Fibroblast of skin of right quadriceps (primary cell): ENCODE measurements at regions not wholly inside any gene's neighbourhood (a gene's known extent, or its start where the extent isn't known, plus 50 kb on each side); places are given as distances from the start of the nearest gene placed in this dataset.
A peak's percentile ranks its signal among the peaks of the same experiment; 100 is the strongest.
"Not testable (repeated sequence)": the region's sequence is repeated elsewhere in the genome, so short reads cannot be mapped to it uniquely, and the experiment has no call there.

ENCODE experiments used
- DNase-seq: peaks from one replicate; pipeline ENCODE4 v3.0.0-alpha.2; 2013

DNA sequence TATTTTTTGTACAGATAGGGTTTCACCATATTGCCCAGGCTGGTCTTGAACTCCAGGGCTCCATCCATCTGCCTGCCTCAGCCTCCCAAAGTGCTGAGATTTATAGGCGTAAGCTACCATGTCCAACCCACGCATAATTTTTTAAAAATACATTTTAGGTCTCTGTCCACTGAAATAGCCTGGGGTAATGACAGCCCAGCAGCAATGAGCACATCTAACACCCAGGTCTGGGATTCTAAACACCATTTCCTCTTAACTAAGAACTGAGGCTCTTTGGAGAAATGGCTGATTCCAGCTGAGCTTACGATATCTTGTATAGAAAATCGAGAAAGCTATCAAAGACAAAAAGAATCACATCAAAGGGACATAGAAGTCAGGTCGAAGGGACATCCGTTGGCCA is 245.3 kb downstream of the PARN start:
- DNase-seq, result no peak

DNA sequence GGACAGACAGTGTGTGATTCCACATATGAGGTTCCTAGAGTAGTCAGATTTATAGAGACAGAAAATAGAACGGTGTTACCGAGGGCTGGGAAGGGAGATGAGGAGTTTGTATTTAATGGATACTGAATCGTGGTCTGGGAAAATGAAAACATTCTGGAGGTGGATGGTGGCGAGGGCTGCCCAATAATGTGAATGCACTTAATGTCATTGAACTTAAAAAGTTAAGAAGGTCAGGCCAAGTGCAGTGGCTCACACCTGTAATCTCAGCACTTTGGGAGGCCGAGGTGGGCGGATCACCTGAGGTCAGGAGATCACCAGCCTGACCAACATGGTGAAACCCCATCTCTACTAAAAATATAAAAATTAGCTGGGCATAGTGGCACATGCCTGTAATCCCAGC is 246.2 kb downstream of the PARN start:
- not testable (repeated sequence) for DNase-seq

DNA sequence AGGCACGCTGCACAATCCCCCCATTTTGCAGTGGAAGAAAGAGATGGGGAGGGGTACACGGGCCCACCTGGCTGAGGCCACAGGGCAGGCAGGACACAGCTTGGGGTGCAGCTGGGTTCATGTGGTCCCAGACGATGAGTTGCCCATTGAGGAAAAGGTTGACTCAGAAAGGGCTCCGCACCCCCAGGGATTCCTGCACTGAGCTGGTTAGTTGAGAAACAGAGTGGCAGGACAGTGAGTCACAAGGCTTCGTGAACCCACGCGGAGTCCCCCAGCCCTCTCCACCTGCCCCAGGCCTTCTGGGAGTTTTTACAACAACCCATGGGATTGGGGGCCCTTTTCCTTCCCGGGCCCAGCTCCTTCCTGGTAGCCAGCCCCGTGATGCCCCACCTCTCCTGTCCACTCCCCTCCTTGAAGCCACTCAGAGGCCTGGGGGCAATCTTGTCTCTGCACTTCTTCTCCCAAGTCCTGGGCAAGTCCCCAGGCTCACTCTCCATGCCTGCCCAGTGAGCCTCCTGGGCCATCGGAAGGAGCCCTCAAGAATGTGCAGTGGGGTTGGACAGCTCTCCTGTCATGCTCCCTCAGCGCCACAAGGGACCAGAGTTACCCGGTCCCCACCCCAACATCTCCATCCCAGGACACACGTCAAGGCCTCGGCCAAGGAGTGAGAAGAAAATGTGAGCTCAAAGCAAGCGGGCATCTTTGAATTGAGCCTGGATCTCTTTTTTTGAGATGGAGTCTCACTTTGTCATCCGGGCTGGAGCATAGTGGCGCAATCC is 251.2 kb downstream of the PARN start:
- DNase-seq, result peak; percentile 56

- peak; percentile 88 for DNase-seq
Observed at GRCh38 chr16:14378131-14378551, 251.9 kb downstream of the PARN start.

DNA sequence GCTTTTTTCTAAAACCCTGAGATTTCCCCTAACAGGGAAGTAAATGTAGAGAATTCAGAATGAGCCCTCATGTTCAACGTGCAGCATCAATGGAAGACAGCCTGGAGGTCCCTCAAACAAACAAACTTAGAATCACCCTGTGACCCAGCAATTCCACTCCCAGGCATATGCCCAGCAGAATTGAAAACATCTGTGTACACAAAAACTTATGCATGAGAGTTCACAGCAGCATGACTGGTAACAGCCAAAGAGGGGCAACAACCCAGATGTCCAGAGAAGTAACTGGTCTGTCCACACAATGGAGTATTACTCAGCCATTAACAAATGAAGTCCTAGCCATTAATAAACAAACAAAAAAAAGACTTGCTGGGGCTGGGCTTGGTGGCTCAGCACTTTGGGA is 252.7 kb downstream of the PARN start:
- no peak for DNase-seq

DNA sequence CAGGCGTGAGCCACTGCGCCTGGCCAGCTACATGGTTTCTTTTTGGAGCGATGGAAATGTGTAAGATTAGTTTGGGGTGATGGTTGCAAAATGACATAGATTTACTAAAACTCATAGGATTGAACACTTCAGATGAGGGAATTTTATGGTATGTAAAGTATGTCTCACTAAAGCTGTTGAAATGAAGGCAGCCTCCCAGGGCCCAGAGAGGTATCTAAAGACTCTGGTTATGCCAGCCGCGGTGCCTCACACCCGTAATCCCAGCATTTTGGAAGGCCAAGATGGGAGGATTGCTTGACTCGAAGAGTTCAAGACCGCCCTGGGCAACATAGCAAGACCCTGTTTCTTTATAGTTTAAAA is 254.9 kb downstream of the PARN start:
- DNase-seq, result peak; percentile 77

DNA sequence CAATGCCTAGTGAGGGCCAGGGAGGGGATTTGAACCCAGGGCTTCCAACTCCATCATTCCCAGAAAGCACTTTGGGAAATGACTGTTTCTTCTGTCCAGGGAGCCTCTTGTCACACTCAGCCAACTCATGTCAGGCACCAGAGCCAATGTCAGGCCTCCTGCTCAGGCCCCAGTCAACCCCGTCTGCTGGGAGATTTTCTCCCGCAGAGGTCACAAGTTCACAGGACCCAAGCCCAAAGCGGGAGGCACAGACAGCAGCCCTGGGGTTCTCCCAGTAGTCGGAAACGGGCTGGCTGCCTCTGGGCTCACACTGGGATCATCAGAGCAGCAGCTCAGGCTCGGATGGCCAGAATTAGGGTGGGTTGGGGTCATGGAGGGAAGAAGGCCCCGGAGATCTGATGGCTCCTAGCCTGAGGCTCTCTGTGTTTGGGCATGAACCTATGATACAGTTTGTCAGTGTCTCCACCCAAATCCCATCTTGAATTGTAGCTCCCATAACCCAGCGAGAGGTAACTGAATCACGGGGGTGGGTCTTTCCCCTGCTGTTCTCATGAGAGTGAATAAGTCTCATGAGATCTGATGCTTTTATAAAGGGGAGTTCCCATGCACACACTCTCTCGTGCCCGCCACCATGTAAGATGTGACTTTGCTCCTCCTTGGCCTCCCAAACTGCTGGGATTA is 255.5 kb downstream of the PARN start:
- DNase-seq, result no peak

GRCh38 chr16:14373896-14374295 is 256.2 kb downstream of the PARN start:
- DNase-seq, result no peak

GRCh38 chr16:14373406-14373805 is 256.7 kb downstream of the PARN start:
- DNase-seq, result no peak

GRCh38 chr16:14372471-14372870 is 257.6 kb downstream of the PARN start:
- no peak for DNase-seq

- no peak for DNase-seq
Observed at GRCh38 chr16:14371778-14372431, 258.2 kb downstream of the PARN start.

GRCh38 chr16:14370736-14371234 is 259.3 kb downstream of the PARN start:
- DNase-seq, result no peak

DNA sequence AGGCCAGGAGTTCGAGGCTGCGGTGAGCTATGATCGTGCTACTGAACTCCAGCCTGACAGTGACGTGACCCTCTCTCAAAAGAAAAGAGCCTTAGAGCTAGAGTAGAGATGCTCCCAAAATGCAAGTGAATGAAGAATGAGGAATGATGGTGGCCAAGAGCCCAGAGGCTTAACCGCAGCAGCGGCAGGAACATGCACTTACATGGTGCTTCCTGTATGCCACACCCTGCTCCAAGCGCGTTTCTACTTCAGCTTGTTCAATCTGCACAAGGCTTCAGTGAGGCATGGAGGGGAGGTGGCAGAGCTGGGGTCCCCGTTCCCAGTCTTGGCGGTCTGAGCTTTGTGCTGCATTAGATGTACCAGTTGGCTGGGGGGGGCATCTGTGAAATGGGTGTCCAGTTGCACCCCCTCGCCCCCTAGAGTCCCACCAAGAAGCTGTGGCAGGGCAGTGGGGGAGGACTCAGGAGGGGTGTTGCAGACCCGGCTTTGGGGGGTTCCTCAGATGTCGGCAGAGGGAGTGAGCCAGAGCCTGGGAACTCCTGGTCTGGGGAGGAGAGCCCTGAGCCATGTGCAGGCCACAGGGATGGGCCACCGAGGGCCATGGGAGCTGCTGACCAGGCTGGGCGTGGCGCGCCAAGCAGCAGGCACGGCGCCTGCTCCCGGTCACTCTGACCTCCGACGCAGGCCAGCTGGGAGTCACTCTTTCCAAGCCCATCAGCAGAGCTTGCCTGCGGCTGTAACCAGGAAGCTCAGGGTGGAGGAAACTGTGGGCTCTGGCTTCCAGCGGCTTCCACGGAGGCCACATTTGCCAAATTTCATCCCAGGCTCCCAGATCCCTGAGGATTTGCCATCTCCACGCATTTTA is 260.1 kb downstream of the PARN start:
- DNase-seq, result no peak

DNA sequence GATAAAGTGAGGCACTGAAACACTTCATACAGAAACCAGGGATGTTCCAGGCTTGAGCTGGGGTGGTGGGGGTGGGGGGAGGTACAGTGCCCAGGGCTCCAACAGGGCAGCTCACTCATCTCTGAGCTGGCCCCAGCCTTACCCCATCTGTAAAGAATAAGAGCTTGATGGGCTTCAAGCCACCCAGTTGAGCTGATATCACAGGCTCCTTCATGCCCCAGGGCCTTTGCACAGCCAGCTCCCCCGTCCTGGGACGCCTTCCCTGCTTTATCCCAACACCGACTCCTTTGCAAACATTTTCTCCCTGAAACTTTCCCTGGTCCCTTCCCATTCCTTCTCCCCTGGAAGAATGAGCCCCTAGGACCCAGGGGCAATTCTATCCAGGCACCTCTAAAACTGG is 261.7 kb downstream of the PARN start:
- no peak for DNase-seq

- no peak for DNase-seq
Observed at GRCh38 chr16:14366974-14367707, 262.9 kb downstream of the PARN start.

DNA sequence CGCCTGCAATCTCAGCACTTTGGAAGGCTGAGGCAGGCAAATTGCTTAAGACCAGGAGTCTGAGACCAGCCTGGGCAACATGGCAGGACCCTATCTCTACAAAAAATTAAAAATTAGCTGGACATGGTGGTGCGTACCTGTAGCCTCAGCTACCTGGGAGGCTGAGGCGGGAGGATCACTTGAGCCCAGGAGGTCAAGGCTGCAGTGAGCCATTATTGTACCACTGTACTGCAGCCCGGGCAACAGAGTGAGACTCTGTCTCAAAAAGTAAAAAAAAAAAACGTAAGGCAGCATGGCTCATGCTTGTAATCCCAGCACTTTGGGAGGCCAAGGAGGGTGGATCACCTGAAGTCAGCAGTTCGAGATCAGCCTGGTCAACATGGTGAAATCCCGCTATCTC is 263.6 kb downstream of the PARN start:
- no peak for DNase-seq

- peak; percentile 67 for DNase-seq
Observed at GRCh38 chr16:14365200-14365851, 264.7 kb downstream of the PARN start.

GRCh38 chr16:14364386-14365199 is 265.5 kb downstream of the PARN start:
- peak; percentile 95 for DNase-seq

GRCh38 chr16:14364112-14364385 is 266.0 kb downstream of the PARN start:
- no peak for DNase-seq

GRCh38 chr16:14362774-14363371 is 267.2 kb downstream of the PARN start:
- peak; percentile 81 for DNase-seq
